Natural killer cell (primary cell): ENCODE measurements at regions not wholly inside any gene's neighbourhood (a gene's known extent, or its start where the extent isn't known, plus 50 kb on each side); places are given as distances from the start of the nearest gene placed in this dataset.

Source experiments
- ATAC-seq, 3 donors: fragments of 150-1000 bp in 2 of 3; fragments of 200-7000 bp in 1 of 3; cut with Tn5 transposase; 1 replicate in 1 of 3; 2 replicates in 2 of 3; pipeline ENCODE4 v1.10.0; 2021; ENCODE audit warnings: mild to moderate bottlenecking in 2 of 3, moderate library complexity in 2 of 3
- DNase-seq, 2 donors: peaks; one replicate each; pipeline versions ENCODE4 v3.0.0 to v3.0.0-alpha.2; 2013 to 2021; ENCODE audit warnings: mixed read lengths in 1 of 2
- H3K27ac ChIP-seq: one replicate; pipeline ENCODE4 v1.5.1; 2013; ENCODE audit warnings: mild to moderate bottlenecking, low read length
- H3K27me3 ChIP-seq: one replicate; pipeline ENCODE4 v1.6.1; 2013; ENCODE audit warnings: low read length; ENCODE audit not compliant: control insufficient read depth, insufficient read depth
- H3K36me3 ChIP-seq: one replicate; pipeline ENCODE4 v1.6.1; 2013; ENCODE audit warnings: low read length; ENCODE audit not compliant: control insufficient read depth, insufficient read depth
- H3K4me1 ChIP-seq: one replicate; pipeline ENCODE4 v1.6.1; 2013; ENCODE audit warnings: low read length; ENCODE audit not compliant: control insufficient read depth, insufficient read depth
- H3K4me3 ChIP-seq: one replicate; pipeline ENCODE4 v1.5.1; 2013; ENCODE audit warnings: low read length
- H3K9me3 ChIP-seq: one replicate; pipeline ENCODE4 v1.6.1; 2013; ENCODE audit warnings: low read length; ENCODE audit not compliant: control insufficient read depth, insufficient read depth
- H3K27ac Mint-ChIP-seq, 2 donors: one replicate each; pipeline ENCODE4 v1.8.0; 2022; ENCODE audit warnings: mild to moderate bottlenecking in 2 of 2, mixed read lengths in 2 of 2, moderate library complexity in 1 of 2
- H3K27me3 Mint-ChIP-seq, 2 donors: one replicate each; pipeline ENCODE4 v1.8.0; 2022; ENCODE audit warnings: low read depth in 2 of 2, mixed read lengths in 2 of 2
- H3K36me3 Mint-ChIP-seq: one replicate; pipeline ENCODE4 v1.8.0; 2022; ENCODE audit warnings: mixed read lengths
- H3K4me1 Mint-ChIP-seq, 2 donors: one replicate each; pipeline ENCODE4 v1.8.0; 2022; ENCODE audit warnings: mixed read lengths in 2 of 2
- H3K4me3 Mint-ChIP-seq: one replicate; pipeline ENCODE4 v1.8.0; 2022; ENCODE audit warnings: mild to moderate bottlenecking, moderate library complexity, mixed read lengths
- H3K9me3 Mint-ChIP-seq, 2 donors: one replicate each; pipeline ENCODE4 v1.8.0; 2022; ENCODE audit warnings: mixed read lengths in 2 of 2
- CTCF ChIP-seq: fragments of 200-600 bp; IDR thresholded peaks from one replicate; pipeline ENCODE4 v1.8.0; 2022; ENCODE audit warnings: antibody characterized with exemption
- WGBS: methylation state at CpG from one replicate; pipeline ENCODE4 v1.1.7; 2013; ENCODE audit warnings: missing lambda C conversion rate; ENCODE audit not compliant: insufficient coverage; 5-methylcytosine and 5-hydroxymethylcytosine counted together
- intact Hi-C: fragments of 100-400 bp; cut with micrococcal nuclease; formaldehyde crosslinking; loops from one replicate; pipeline ENCODE4 v1.14.2; 2022

GRCh38 chr7:13009517-13009916, 322.1 kb downstream of the ARL4A start:
- no peak overlapping the region for H3K27ac ChIP-seq
- no peak for TF ChIP-seq CTCF
- intact Hi-C loops: no loop called here
- H3K4me1 ChIP-seq: no peaks in the 10 kb centered on the region
- Mint-ChIP-seq H3K27me3 (no peaks in the 10 kb centered on the region), H3K36me3 (peaks cover 6% of the 10 kb centered on the region), H3K4me1 (no peaks in the 10 kb centered on the region), H3K4me3 (no peak overlapping the region), H3K9me3 (peaks cover 13 to 18% of the 10 kb centered on the region in 2 donors), H3K27ac (no peak overlapping the region)
- no peaks in the 10 kb centered on the region for H3K27me3 ChIP-seq
- no peaks in the 10 kb centered on the region for H3K9me3 ChIP-seq
- ATAC-seq (no peak), DNase-seq (no peak)
- H3K4me3 ChIP-seq: no peak overlapping the region
- no peaks in the 10 kb centered on the region for H3K36me3 ChIP-seq
- 87% methylated on average over 3 of the region's 3 CpGs for WGBS

GRCh38 chr7:13014011-13014410, 326.6 kb downstream of the ARL4A start:
- WGBS: no CpG with 5 or more reads among the region's 2 CpGs
- Mint-ChIP-seq H3K4me3 (no peak overlapping the region), H3K27me3 (no peaks in the 10 kb centered on the region), H3K27ac (no peak overlapping the region), H3K4me1 (no peaks in the 10 kb centered on the region), H3K9me3 (peaks cover 5 to 6% of the 10 kb centered on the region in 2 donors), H3K36me3 (no peaks in the 10 kb centered on the region)
- no peaks in the 10 kb centered on the region for H3K4me1 ChIP-seq
- ATAC-seq (no peak), DNase-seq (no peak)
- no peak overlapping the region for H3K4me3 ChIP-seq
- no peaks in the 10 kb centered on the region for H3K27me3 ChIP-seq
- H3K36me3 ChIP-seq: no peaks in the 10 kb centered on the region
- intact Hi-C loops: no loop called here
- H3K27ac ChIP-seq: no peak overlapping the region
- no peak for TF ChIP-seq CTCF
- no peaks in the 10 kb centered on the region for H3K9me3 ChIP-seq

GRCh38 chr7:13016036-13016581, 328.7 kb downstream of the ARL4A start:
- no peak for TF ChIP-seq CTCF
- no peak overlapping the region for H3K4me3 Mint-ChIP-seq
- Histone ChIP-seq H3K4me3 (no peak overlapping the region), H3K9me3 (no peaks in the 10 kb centered on the region), H3K4me1 (no peaks in the 10 kb centered on the region), H3K36me3 (no peaks in the 10 kb centered on the region), H3K27ac (no peak overlapping the region), H3K27me3 (no peaks in the 10 kb centered on the region)
- 92% methylated on average over 9 of the region's 11 CpGs for WGBS
- DNase-seq (no peak), ATAC-seq (no peak)
- H3K36me3 Mint-ChIP-seq: no peaks in the 10 kb centered on the region
- H3K27me3 Mint-ChIP-seq: no peaks in the 10 kb centered on the region
- H3K4me1 Mint-ChIP-seq: no peaks in the 10 kb centered on the region
- no peak overlapping the region for H3K27ac Mint-ChIP-seq
- peaks cover 5 to 6% of the 10 kb centered on the region in 2 donors for H3K9me3 Mint-ChIP-seq
- intact Hi-C loops: no loop called here

GRCh38 chr7:13016592-13017332, 329.3 kb downstream of the ARL4A start:
- no peaks in the 10 kb centered on the region for H3K4me1 ChIP-seq
- no peak for ATAC-seq
- WGBS: 91% methylated on average over 6 of the region's 9 CpGs
- no peak overlapping the region for H3K4me3 ChIP-seq
- no peaks in the 10 kb centered on the region for H3K36me3 ChIP-seq
- Mint-ChIP-seq H3K4me1 (no peaks in the 10 kb centered on the region), H3K36me3 (no peaks in the 10 kb centered on the region), H3K9me3 (peaks cover 3% of the 10 kb centered on the region in 2 donors), H3K27ac (no peak overlapping the region), H3K4me3 (no peak overlapping the region), H3K27me3 (no peaks in the 10 kb centered on the region)
- TF ChIP-seq CTCF: no peak
- no peaks in the 10 kb centered on the region for H3K27me3 ChIP-seq
- H3K27ac ChIP-seq: no peak overlapping the region
- intact Hi-C loops: no loop called here
- no peaks in the 10 kb centered on the region for H3K9me3 ChIP-seq
- DNase-seq: no peak
